Mesenchymal stem cell (in vitro differentiated cells and primary cell): ENCODE measurements at regions not wholly inside any gene's neighbourhood (a gene's known extent, or its start where the extent isn't known, plus 50 kb on each side); places are given as distances from the start of the nearest gene placed in this dataset.

Experiments
- DNase-seq: peaks from one replicate; pipeline ENCODE4 v3.0.0-alpha.2; 2013
- H2AFZ ChIP-seq: one replicate; pipeline ENCODE4 v1.6.1; 2013; ENCODE audit warnings: low read depth, mild to moderate bottlenecking, control low read depth, inconsistent platforms, low read length, moderate library complexity
- H2AK5ac ChIP-seq: 2 replicates; pipeline ENCODE4 v1.6.1; 2013; ENCODE audit warnings: low read length, moderate library complexity, mild to moderate bottlenecking, inconsistent platforms; ENCODE audit not compliant: severe bottlenecking
- H2BK120ac ChIP-seq: one replicate; pipeline ENCODE4 v1.6.1; 2013; ENCODE audit warnings: low read depth, mild to moderate bottlenecking, inconsistent platforms, low read length, moderate library complexity
- H2BK12ac ChIP-seq, 2 experiments: one replicate each; pipeline ENCODE4 v1.6.1; 2013; ENCODE audit warnings: inconsistent platforms in 2 of 2, low read length in 2 of 2, mild to moderate bottlenecking in 2 of 2, moderate library complexity in 2 of 2, control low read depth in 1 of 2
- H2BK15ac ChIP-seq: one replicate; pipeline ENCODE4 v1.6.1; 2013; ENCODE audit warnings: mild to moderate bottlenecking, low read depth, inconsistent platforms; ENCODE audit not compliant: poor library complexity, severe bottlenecking
- H2BK5ac ChIP-seq: 2 replicates; pipeline ENCODE4 v1.6.1; 2013; ENCODE audit warnings: low read depth, mild to moderate bottlenecking, low read length, control low read depth, inconsistent platforms; ENCODE audit not compliant: poor library complexity, severe bottlenecking
- H3K14ac ChIP-seq, 2 experiments: one replicate each; pipeline ENCODE4 v1.6.1; 2013; ENCODE audit warnings: inconsistent platforms in 2 of 2, low read length in 2 of 2, control low read depth in 1 of 2, mild to moderate bottlenecking in 1 of 2, moderate library complexity in 1 of 2
- H3K18ac ChIP-seq, 2 experiments: one replicate each; pipeline ENCODE4 v1.6.1; 2013; ENCODE audit warnings: inconsistent platforms in 2 of 2, low read length in 2 of 2, control low read depth in 1 of 2, low read depth in 1 of 2, mild to moderate bottlenecking in 1 of 2
- H3K23ac ChIP-seq, 2 experiments: one replicate each; pipeline ENCODE4 v1.6.1; 2013; ENCODE audit warnings: inconsistent platforms in 2 of 2, low read length in 2 of 2, mild to moderate bottlenecking in 2 of 2, moderate library complexity in 2 of 2, control low read depth in 1 of 2
- H3K27ac ChIP-seq: 2 replicates; pipeline ENCODE4 v1.5.1; 2013; ENCODE audit warnings: mild to moderate bottlenecking, moderate library complexity, low read length, control low read depth, inconsistent platforms; ENCODE audit not compliant: poor library complexity, severe bottlenecking
- H3K27me3 ChIP-seq, 2 experiments: 2 replicates each; pipeline versions ENCODE4 v1.6.1 to v1.7.0; 2013; ENCODE audit warnings: low read length in 2 of 2, mild to moderate bottlenecking in 2 of 2, moderate library complexity in 2 of 2, control low read depth in 1 of 2, inconsistent platforms in 1 of 2; ENCODE audit not compliant: control insufficient read depth in 1 of 2, insufficient read depth in 1 of 2
- H3K36me3 ChIP-seq, 2 experiments: 2 replicates each; pipeline versions ENCODE4 v1.6.1 to v1.7.0; 2013; ENCODE audit warnings: low read length in 2 of 2, control low read depth in 1 of 2, inconsistent platforms in 1 of 2, low read depth in 1 of 2, mild to moderate bottlenecking in 1 of 2; ENCODE audit not compliant: insufficient read depth in 2 of 2, control insufficient read depth in 1 of 2
- H3K4ac ChIP-seq, 2 experiments: one replicate each; pipeline ENCODE4 v1.6.1; 2013; ENCODE audit warnings: inconsistent platforms in 2 of 2, low read length in 2 of 2, mild to moderate bottlenecking in 2 of 2, moderate library complexity in 2 of 2, control low read depth in 1 of 2, low read depth in 1 of 2
- H3K4me1 ChIP-seq: 2 replicates; pipeline ENCODE4 v1.6.1; 2013; ENCODE audit warnings: low read depth, low read length, control low read depth; ENCODE audit not compliant: control insufficient read depth, insufficient read depth
- H3K4me2 ChIP-seq: 2 replicates; pipeline ENCODE4 v1.6.1; 2013; ENCODE audit warnings: low read length, mild to moderate bottlenecking, inconsistent platforms; ENCODE audit not compliant: poor library complexity, severe bottlenecking
- H3K4me3 ChIP-seq, 2 experiments: 2 replicates each; pipeline versions ENCODE4 v1.5.1 to v1.7.0; 2013; ENCODE audit warnings: low read length in 2 of 2, mild to moderate bottlenecking in 2 of 2, control low read depth in 1 of 2, low read depth in 1 of 2; ENCODE audit not compliant: insufficient read depth in 1 of 2
- H3K79me1 ChIP-seq: replicated peaks from 2 replicates; pipeline ENCODE4 v1.6.1; 2013; ENCODE audit warnings: mild to moderate bottlenecking, control low read depth, low read length, inconsistent platforms; ENCODE audit not compliant: poor library complexity, severe bottlenecking
- H3K9ac ChIP-seq: 2 replicates; pipeline ENCODE4 v1.7.0; 2013; ENCODE audit warnings: mild to moderate bottlenecking, low read length, moderate library complexity
- H3K9me3 ChIP-seq: 2 replicates; pipeline ENCODE4 v1.7.0; 2013; ENCODE audit warnings: mild to moderate bottlenecking, low read length; ENCODE audit not compliant: control insufficient read depth
- H4K8ac ChIP-seq: one replicate; pipeline ENCODE4 v1.6.1; 2013; ENCODE audit warnings: inconsistent platforms, mild to moderate bottlenecking, low read length, moderate library complexity
- H4K91ac ChIP-seq: one replicate; pipeline ENCODE4 v1.6.1; 2013; ENCODE audit warnings: mild to moderate bottlenecking, low read length, inconsistent platforms
- WGBS: methylation state at CpG from one replicate; pipeline ENCODE4 v1.1.7; 2013; ENCODE audit warnings: mixed read lengths; 5-methylcytosine and 5-hydroxymethylcytosine counted together

DNA sequence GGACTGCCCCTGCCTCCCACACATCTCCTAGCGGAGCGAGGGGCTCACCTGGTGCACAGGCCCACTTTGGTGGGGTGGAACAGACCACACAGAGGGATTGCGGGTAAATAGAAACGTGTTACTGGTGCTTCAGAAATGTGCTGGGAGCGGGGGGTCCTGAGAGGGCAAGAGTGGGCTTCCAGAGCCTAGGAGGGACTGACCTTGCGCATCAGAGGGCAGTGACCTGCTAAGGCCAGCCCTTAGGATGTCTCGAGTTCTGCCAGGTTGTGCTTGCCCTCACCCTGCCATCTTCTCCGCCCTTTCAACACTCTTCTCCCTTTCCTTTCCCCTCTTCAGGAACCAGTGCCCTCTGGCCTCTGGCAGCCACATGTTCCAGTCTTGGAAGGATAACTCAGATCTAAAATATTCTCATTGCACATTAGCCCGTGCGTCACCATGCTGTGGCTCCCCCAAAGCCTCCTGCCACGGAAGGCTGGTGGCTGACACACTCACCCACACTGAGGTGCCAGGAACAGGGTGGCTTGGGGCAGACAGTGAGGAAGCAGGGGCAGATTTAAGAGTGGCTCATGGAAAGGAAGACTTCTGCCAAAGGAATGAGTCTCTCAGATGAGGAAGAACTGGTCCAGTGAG, 89.6 kb downstream of the MCFD2 start:
- Histone ChIP-seq H2AFZ (no peak overlapping the region), H4K91ac (no peak overlapping the region), H3K36me3 (no peaks in the 10 kb centered on the region), H3K27me3 (no peaks in the 10 kb centered on the region), H3K79me1 (no peaks in the 10 kb centered on the region), H2BK15ac (peak overlapping the region; percentile 41), H2AK5ac (no peak overlapping the region), H3K23ac (no peak overlapping the region), H2BK120ac (no peak overlapping the region), H3K4ac (no peak overlapping the region), H3K18ac (no peak overlapping the region), H3K4me2 (no peak overlapping the region), H3K14ac (no peak overlapping the region), H3K4me1 (peaks cover 27% of the 10 kb centered on the region), H3K9me3 (no peaks in the 10 kb centered on the region), H4K8ac (no peak overlapping the region), H3K4me3 (no peak overlapping the region), H3K27ac (no peak overlapping the region), H2BK12ac (peak overlapping the region; percentile 11 to 15), H3K9ac (peak overlapping the region; percentile 18), H2BK5ac (no peak overlapping the region)
- WGBS, result 84% methylated on average over 10 of the region's 11 CpGs
- peak; percentile 38 for DNase-seq

DNA sequence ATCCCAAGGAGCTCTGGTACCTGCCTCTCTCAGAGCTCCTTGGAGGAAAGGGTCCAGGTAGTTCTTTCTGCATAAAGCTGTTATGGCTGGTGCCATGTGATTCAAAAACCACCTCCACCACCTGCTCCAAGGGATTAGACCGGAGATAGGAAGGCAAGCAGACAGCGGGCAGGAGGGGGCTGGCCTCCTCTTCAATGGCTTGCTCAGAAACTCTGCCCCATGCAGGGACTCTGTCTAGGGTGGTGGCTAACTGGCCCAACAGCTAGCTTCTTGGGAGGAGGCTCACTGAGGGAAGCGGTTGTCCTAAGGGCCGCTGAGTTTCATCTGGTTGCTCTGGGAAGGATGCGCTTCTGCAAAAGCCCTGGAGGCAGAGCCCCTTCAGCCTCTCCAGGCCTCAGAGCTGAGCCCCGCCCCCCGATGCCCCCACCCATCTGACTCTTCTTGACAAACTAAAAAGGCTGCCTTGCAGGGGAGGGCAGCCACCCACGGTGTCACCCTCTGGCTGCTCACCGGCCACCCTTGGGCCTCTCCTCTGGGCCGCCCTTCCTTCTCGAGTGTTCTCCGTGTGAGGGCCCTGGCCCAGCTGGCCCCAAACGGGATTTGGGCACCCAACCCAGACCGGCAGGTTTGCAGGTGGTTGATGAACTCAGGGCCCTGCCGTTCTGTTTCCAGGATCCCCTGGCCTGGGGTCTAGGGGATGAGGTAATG, 90.2 kb downstream of the MCFD2 start:
- H2BK12ac ChIP-seq, result peak overlapping the region in 1 of 2 experiments; percentile 45
- no peak overlapping the region for H3K4me3 ChIP-seq
- no peak overlapping the region for H3K14ac ChIP-seq
- no peak overlapping the region for H3K23ac ChIP-seq
- H3K4me1 ChIP-seq, result peaks cover 27% of the 10 kb centered on the region
- no peak overlapping the region for H3K18ac ChIP-seq
- H3K4ac ChIP-seq, result no peak overlapping the region
- no peak overlapping the region for H2BK5ac ChIP-seq
- H3K4me2 ChIP-seq, result no peak overlapping the region
- H3K27me3 ChIP-seq, result no peaks in the 10 kb centered on the region
- no peak overlapping the region for H4K8ac ChIP-seq
- no peaks in the 10 kb centered on the region for H3K36me3 ChIP-seq
- H2AK5ac ChIP-seq, result no peak overlapping the region
- no peak overlapping the region for H3K9ac ChIP-seq
- peak overlapping the region; percentile 41 for H2BK15ac ChIP-seq
- H3K27ac ChIP-seq, result no peak overlapping the region
- no peak overlapping the region for H2BK120ac ChIP-seq
- H4K91ac ChIP-seq, result no peak overlapping the region
- no peaks in the 10 kb centered on the region for H3K9me3 ChIP-seq
- no peak for DNase-seq
- no peak overlapping the region for H2AFZ ChIP-seq
- WGBS, result 89% methylated on average over 14 of the region's 15 CpGs
- H3K79me1 ChIP-seq, result no peaks in the 10 kb centered on the region

DNA sequence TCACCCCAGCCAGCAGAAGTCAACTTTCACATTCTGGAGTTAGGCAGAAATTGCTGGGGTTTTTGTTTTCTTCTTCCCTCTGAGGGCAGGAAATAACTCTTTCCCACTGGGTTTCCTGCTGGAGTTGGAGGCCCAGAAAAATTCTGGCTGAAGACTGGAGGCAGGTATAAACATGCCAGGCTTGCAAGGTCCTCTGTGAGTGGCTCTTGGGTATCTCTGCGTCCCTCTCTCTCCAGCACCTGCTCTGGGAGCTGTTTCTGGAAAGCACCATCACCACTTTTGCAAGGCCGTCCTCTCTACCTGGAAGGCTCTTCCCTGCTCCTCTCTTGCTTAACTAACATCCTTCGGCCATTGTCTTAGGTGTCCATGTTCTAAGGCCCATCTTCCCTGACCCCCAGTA, 91.0 kb downstream of the MCFD2 start:
- Histone ChIP-seq H3K4me2 (no peak overlapping the region), H3K79me1 (no peaks in the 10 kb centered on the region), H3K9ac (no peak overlapping the region), H2AK5ac (no peak overlapping the region), H3K23ac (no peak overlapping the region), H3K18ac (no peak overlapping the region), H3K9me3 (no peaks in the 10 kb centered on the region), H2BK12ac (no peak overlapping the region), H3K4me1 (peaks cover 27% of the 10 kb centered on the region), H2BK5ac (no peak overlapping the region), H3K4me3 (no peak overlapping the region), H2AFZ (no peak overlapping the region), H2BK120ac (no peak overlapping the region), H4K91ac (no peak overlapping the region), H4K8ac (no peak overlapping the region), H2BK15ac (peak overlapping the region; percentile 30), H3K14ac (no peak overlapping the region), H3K27me3 (no peaks in the 10 kb centered on the region), H3K36me3 (no peaks in the 10 kb centered on the region), H3K4ac (peak overlapping the region in 1 of 2 experiments; percentile 13), H3K27ac (no peak overlapping the region)
- no peak for DNase-seq
- WGBS, result 99% methylated on average over 3 of the region's 3 CpGs

DNA sequence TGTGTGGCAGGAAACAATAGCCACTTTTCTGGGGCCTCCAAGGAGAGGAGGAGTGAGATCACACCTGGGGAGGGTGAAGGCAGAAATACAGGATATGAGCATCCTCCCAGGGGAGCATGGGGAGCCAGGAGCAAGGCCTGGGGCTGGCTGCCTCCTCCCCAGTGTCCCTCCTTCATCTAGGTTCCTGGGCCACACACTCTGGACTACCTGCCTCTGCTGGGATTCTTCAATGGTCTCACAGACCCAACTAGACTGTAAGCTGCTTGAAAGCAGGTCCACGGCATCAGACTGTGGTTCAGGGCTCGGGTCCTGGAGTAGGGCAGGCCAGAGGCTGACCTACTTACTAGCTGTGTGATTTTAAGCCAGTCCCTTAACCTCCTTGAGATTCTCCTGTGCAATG, 94.0 kb downstream of the MCFD2 start:
- Histone ChIP-seq H3K27me3 (no peaks in the 10 kb centered on the region), H2BK15ac (no peak overlapping the region), H2BK5ac (no peak overlapping the region), H4K91ac (no peak overlapping the region), H3K4me3 (no peak overlapping the region), H3K79me1 (no peaks in the 10 kb centered on the region), H3K4ac (no peak overlapping the region), H3K27ac (no peak overlapping the region), H2BK120ac (no peak overlapping the region), H3K18ac (no peak overlapping the region), H3K9me3 (no peaks in the 10 kb centered on the region), H3K23ac (no peak overlapping the region), H3K14ac (no peak overlapping the region), H2AFZ (no peak overlapping the region), H3K36me3 (no peaks in the 10 kb centered on the region), H2BK12ac (no peak overlapping the region), H4K8ac (no peak overlapping the region), H2AK5ac (no peak overlapping the region), H3K4me1 (peaks cover 10% of the 10 kb centered on the region), H3K9ac (no peak overlapping the region), H3K4me2 (no peak overlapping the region)
- no peak for DNase-seq
- WGBS, result 95% methylated on average over 2 of the region's 2 CpGs
